ENCODE measurements at regions not wholly inside any gene's neighbourhood (a gene's known extent, or its start where the extent isn't known, plus 50 kb on each side); places are given as distances from the start of the nearest gene placed in this dataset.

GRCh38 chr1:216826214-216826613 lies 103.0 kb upstream of the ESRRG start:
- Histone ChIP-seq H3K4me3 (no peak overlapping the region), H3K36me3 (no peaks in the 10 kb centered on the region), H3K27me3 (no peaks in the 10 kb centered on the region), H3K9me3 (no peaks in the 10 kb centered on the region), H3K27ac (no peak overlapping the region), H3K4me1 (peaks cover 0 to 11% of the 10 kb centered on the region in 2 donors)
- no peak for DNase-seq (ENCODE audit: low spot score)
- TF ChIP-seq CTCF (IDR thresholded peaks at IDR 0.05): no peak

GRCh38 chr1:216825557-216825956 lies 102.3 kb upstream of the ESRRG start:
- Histone ChIP-seq H3K4me3 (no peak overlapping the region), H3K27ac (no peak overlapping the region), H3K9me3 (no peaks in the 10 kb centered on the region), H3K36me3 (no peaks in the 10 kb centered on the region), H3K4me1 (peaks cover 0 to 6% of the 10 kb centered on the region in 2 donors), H3K27me3 (no peaks in the 10 kb centered on the region)
- no peak for TF ChIP-seq CTCF (IDR thresholded peaks at IDR 0.05)
- no peak for DNase-seq (ENCODE audit: low spot score)

GRCh38 chr1:216824511-216824910 lies 101.3 kb upstream of the ESRRG start:
- Histone ChIP-seq H3K4me1 (no peaks in the 10 kb centered on the region), H3K27ac (no peak overlapping the region), H3K9me3 (no peaks in the 10 kb centered on the region), H3K4me3 (no peak overlapping the region), H3K27me3 (no peaks in the 10 kb centered on the region), H3K36me3 (no peaks in the 10 kb centered on the region)
- TF ChIP-seq CTCF (IDR thresholded peaks at IDR 0.05): no peak
- DNase-seq (ENCODE audit: low spot score): no peak

GRCh38 chr1:216823731-216824130 lies 100.5 kb upstream of the ESRRG start:
- no peak overlapping the region for H3K27ac ChIP-seq
- no peak for TF ChIP-seq CTCF (IDR thresholded peaks at IDR 0.05)
- no peaks in the 10 kb centered on the region for H3K4me1 ChIP-seq
- DNase-seq (ENCODE audit: low spot score): no peak
- H3K4me3 ChIP-seq: no peak overlapping the region
- H3K27me3 ChIP-seq: no peaks in the 10 kb centered on the region
- H3K9me3 ChIP-seq: no peaks in the 10 kb centered on the region
- H3K36me3 ChIP-seq: no peaks in the 10 kb centered on the region

GRCh38 chr1:216822480-216822879 lies 99.3 kb upstream of the ESRRG start:
- Histone ChIP-seq H3K4me3 (no peak overlapping the region), H3K9me3 (no peaks in the 10 kb centered on the region), H3K27me3 (no peaks in the 10 kb centered on the region), H3K4me1 (no peaks in the 10 kb centered on the region), H3K27ac (no peak overlapping the region), H3K36me3 (no peaks in the 10 kb centered on the region)
- DNase-seq (ENCODE audit: low spot score): no peak
- no peak for TF ChIP-seq CTCF (IDR thresholded peaks at IDR 0.05)

- no peak for TF ChIP-seq CTCF (IDR thresholded peaks at IDR 0.05)
- Histone ChIP-seq H3K27me3 (no peaks in the 10 kb centered on the region), H3K4me3 (no peak overlapping the region), H3K4me1 (no peaks in the 10 kb centered on the region), H3K9me3 (no peaks in the 10 kb centered on the region), H3K36me3 (no peaks in the 10 kb centered on the region), H3K27ac (no peak overlapping the region)
- no peak for DNase-seq (ENCODE audit: low spot score)
Measured at GRCh38 chr1:216820345-216820744, 97.1 kb upstream of the ESRRG start.
